ENCODE measurements at regions not wholly inside any gene's neighbourhood (a gene's known extent, or its start where the extent isn't known, plus 50 kb on each side); places are given as distances from the start of the nearest gene placed in this dataset.

DNA sequence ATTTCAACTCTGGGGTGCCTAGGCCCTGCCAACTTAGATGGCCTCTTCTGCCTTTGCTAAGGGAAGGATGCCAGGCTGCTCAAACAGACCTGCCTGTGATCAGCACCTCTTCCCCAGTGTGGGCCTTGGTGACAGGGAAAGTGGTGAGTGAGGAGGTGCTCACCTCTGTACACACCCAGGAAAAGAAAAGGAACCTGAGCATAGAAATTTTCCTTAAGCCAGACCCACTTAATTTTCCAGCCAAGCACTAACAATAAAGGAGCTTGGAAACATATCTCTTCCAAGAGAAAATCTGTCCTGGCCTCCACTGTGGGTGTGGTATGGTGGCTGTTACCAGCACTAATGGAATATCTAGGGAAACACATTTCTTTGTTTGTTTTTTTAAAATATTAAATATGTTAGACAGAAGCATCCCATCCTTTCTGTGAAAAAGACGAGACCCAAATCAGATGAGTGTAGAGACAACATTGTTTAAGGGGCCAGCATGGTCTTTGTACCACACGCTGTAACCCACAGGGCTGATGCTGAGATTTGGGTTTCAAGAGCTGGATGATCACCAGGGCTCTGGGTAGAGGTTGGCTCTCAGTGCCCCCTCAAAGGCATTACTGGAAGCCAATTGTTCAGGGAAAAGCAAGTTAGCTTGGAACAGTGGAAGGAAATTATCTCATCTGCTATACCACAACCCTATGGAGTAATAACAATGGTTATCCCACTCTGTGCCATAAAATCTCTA lies 472.2 kb downstream of the INSC start:
- intact Hi-C loops (cut with DNase I; ENCODE audit: low total_unique reads), result no loop called here
- no peaks in the 10 kb centered on the region for H3K9me3 ChIP-seq
- H3K4me3 ChIP-seq, result no peak overlapping the region
- DNase-seq, result no peak
- H3K4me1 ChIP-seq, result peaks cover 0 to 5% of the 10 kb centered on the region in 2 donors
- no peak overlapping the region for H3K27ac ChIP-seq
- no peaks in the 10 kb centered on the region for H3K36me3 ChIP-seq
- no peaks in the 10 kb centered on the region for H3K27me3 ChIP-seq
- TF ChIP-seq POLR2A (IDR thresholded peaks at IDR 0.05), result no peak
- TF ChIP-seq, protein P1, sequence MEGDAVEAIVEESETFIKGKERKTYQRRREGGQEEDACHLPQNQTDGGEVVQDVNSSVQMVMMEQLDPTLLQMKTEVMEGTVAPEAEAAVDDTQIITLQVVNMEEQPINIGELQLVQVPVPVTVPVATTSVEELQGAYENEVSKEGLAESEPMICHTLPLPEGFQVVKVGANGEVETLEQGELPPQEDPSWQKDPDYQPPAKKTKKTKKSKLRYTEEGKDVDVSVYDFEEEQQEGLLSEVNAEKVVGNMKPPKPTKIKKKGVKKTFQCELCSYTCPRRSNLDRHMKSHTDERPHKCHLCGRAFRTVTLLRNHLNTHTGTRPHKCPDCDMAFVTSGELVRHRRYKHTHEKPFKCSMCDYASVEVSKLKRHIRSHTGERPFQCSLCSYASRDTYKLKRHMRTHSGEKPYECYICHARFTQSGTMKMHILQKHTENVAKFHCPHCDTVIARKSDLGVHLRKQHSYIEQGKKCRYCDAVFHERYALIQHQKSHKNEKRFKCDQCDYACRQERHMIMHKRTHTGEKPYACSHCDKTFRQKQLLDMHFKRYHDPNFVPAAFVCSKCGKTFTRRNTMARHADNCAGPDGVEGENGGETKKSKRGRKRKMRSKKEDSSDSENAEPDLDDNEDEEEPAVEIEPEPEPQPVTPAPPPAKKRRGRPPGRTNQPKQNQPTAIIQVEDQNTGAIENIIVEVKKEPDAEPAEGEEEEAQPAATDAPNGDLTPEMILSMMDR (IDR thresholded peaks at IDR 0.05), result no peak

DNA sequence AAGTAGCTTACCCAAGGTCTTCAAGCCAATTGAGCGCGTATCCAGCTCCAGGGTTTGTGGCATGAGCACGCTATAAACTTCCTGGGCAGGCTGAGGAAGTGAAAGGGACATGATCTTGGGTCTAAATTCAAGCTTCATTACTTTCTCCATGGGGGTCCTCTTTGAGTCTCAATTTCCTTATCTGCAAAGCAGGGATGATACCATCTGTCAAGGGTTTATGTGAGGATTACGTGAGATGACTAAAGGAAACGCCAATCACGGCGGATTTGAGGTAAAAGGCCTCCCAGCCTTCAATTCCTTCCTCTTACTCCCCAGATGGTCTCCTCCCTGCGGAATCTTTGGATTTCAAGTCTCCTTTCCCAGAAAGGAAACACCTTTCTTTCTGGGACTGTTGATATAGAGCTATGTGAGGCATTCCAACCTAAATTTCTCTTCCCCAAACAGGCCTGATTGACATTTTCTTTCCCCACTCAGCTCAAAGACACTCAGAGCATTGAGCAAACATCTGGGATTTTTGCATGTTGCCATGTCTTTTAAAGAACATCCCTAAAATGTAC lies 474.4 kb downstream of the INSC start:
- Histone ChIP-seq H3K9me3 (no peaks in the 10 kb centered on the region), H3K27ac (no peak overlapping the region), H3K4me3 (no peak overlapping the region), H3K4me1 (peaks cover 0 to 5% of the 10 kb centered on the region in 2 donors), H3K27me3 (no peaks in the 10 kb centered on the region), H3K36me3 (no peaks in the 10 kb centered on the region)
- intact Hi-C loops (cut with DNase I; ENCODE audit: low total_unique reads), result no loop called here
- TF ChIP-seq POLR2A (IDR thresholded peaks at IDR 0.05), result no peak
- TF ChIP-seq, protein P1 (IDR thresholded peaks at IDR 0.05), result no peak
- no peak for DNase-seq

DNA sequence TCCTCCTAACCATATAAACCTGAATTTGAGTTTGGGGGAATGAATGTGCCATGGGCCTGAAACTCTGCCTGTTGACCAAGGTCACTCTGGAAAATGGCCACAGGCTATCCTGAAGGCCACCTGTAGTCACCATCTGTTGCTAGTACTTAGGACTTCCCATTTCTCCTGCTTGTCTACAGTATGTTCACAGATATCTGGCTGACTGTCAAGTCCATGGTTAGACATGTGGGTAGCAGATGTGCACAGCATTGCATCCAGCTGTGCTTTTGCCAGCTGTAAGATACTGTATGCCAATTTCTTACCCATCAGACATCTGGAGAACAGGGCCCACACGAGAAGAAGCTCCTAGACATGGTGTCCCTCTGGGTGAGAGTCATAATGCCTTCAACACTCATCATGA lies 475.4 kb downstream of the INSC start:
- TF ChIP-seq POLR2A (IDR thresholded peaks at IDR 0.05), result no peak
- Histone ChIP-seq H3K27ac (no peak overlapping the region), H3K4me3 (no peak overlapping the region), H3K4me1 (peaks cover 0 to 5% of the 10 kb centered on the region in 2 donors), H3K9me3 (no peaks in the 10 kb centered on the region), H3K27me3 (no peaks in the 10 kb centered on the region), H3K36me3 (no peaks in the 10 kb centered on the region)
- no peak for DNase-seq
- intact Hi-C loops (cut with DNase I; ENCODE audit: low total_unique reads), result no loop called here

DNA sequence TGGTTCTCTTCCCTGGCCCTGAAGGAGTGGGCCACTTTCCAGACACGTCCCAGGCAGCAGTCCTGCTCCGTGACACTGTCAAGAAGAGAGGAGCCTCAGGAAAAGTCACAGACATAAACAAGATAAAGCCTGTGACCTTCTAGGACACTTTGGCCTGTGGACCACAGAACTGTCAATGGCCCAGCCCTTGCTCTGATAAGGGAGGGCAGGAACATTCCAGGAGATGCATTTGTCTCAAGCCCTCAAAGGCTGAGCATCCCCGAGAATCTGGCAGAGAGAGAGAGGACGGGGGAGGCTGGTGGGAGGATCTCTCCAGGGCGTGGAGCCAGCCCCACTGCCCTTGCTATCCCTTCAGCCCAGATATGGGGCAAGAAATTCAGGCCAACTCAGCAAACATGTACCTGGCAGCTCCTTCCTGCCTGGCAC lies 476.4 kb downstream of the INSC start:
- no peak overlapping the region for H3K4me3 ChIP-seq
- H3K27ac ChIP-seq, result peak overlapping the region in 1 of 2 donors; percentile 19
- peak in 1 of 2 donors; percentile 60 for DNase-seq
- H3K9me3 ChIP-seq, result no peaks in the 10 kb centered on the region
- no peaks in the 10 kb centered on the region for H3K27me3 ChIP-seq
- TF ChIP-seq, protein P1 (IDR thresholded peaks at IDR 0.05), result no peak
- TF ChIP-seq POLR2A (IDR thresholded peaks at IDR 0.05), result no peak
- intact Hi-C loops (cut with DNase I; ENCODE audit: low total_unique reads), result no loop called here
- H3K36me3 ChIP-seq, result no peaks in the 10 kb centered on the region
- H3K4me1 ChIP-seq, result peaks cover 0 to 10% of the 10 kb centered on the region in 2 donors

DNA sequence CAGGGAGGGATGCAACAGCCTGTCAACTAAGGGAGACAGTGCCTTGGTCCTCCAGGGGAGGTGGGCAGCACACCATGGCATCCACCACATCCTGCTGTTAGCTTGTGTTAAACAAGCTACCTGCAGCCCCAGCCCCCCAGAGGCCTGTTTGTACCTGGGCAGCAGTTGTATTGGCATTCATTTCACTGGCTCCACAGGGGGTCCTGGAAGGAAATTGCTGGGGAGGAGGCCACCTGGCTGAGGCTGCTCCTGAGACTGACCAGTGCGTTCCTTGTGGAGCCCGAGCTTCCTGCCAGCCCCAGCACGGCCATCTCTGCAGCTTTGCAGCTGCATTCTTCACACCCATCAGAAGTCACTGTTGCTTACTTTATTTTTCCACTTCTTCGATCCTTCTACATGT lies 479.9 kb downstream of the INSC start:
- TF ChIP-seq POLR2A (IDR thresholded peaks at IDR 0.05), result no peak
- TF ChIP-seq, protein P1 (IDR thresholded peaks at IDR 0.05), result no peak
- H3K9me3 ChIP-seq, result no peaks in the 10 kb centered on the region
- no peak overlapping the region for H3K27ac ChIP-seq
- no peaks in the 10 kb centered on the region for H3K27me3 ChIP-seq
- H3K36me3 ChIP-seq, result no peaks in the 10 kb centered on the region
- no peak for DNase-seq
- H3K4me3 ChIP-seq, result no peak overlapping the region
- intact Hi-C loops (cut with DNase I; ENCODE audit: low total_unique reads), result no loop called here
- peaks cover 0 to 10% of the 10 kb centered on the region in 2 donors for H3K4me1 ChIP-seq

Measured in uterus (tissue), 3 donors.